Endothelial cell of umbilical vein (primary cell): ENCODE measurements at regions not wholly inside any gene's neighbourhood (a gene's known extent, or its start where the extent isn't known, plus 50 kb on each side); places are given as distances from the start of the nearest gene placed in this dataset.

Source experiments
- BruUV-seq: library from RNA; stranded (reverse); fragments of 400-500 nt; replicated peaks from 2 replicates; lab custom pipeline; 2021; lab: Mats Ljungman, UMichigan
- CTCF ChIA-PET: fragments of 300-600, 350-600 bp; sonication (Branson Sonifier 250); formaldehyde crosslinking; loops from one replicate; lab custom pipeline; 2021; ENCODE audit warnings: antibody characterized with exemption, inconsistent platforms; lab: Charles Lee
- POLR2A ChIA-PET: fragments of 300-600, 350-600 bp; sonication (Branson Sonifier 250); formaldehyde crosslinking; loops from one replicate; lab custom pipeline; 2021; ENCODE audit warnings: antibody characterized with exemption, inconsistent platforms; lab: Charles Lee
- DNase-seq: peaks from one replicate; pipeline ENCODE4 v3.0.0-alpha.2; 2011; ENCODE audit warnings: low read depth, low spot score
- FAIRE-seq: peaks from 2 replicates; lab custom pipeline; 2011; peaks lifted over from hg19 to GRCh38; lab: Jason Lieb, UNC
- H2AFZ ChIP-seq: 2 replicates; pipeline ENCODE4 v1.6.0; 2012; ENCODE audit warnings: low read depth, low read length, control low read depth, inconsistent platforms
- H3K27ac ChIP-seq: 2 replicates; pipeline ENCODE4 v1.5.1; 2011; ENCODE audit warnings: low read depth, mild to moderate bottlenecking, control low read depth, low read length, moderate library complexity; ENCODE audit not compliant: insufficient read depth
- H3K27me3 ChIP-seq, 2 experiments: 2 replicates each; pipeline versions ENCODE4 v1.6.0 to v1.6.1; 2011; ENCODE audit warnings: low read length in 2 of 2, mixed read lengths in 1 of 2; ENCODE audit not compliant: control insufficient read depth in 2 of 2, insufficient read depth in 2 of 2
- H3K36me3 ChIP-seq, 2 experiments: 2 replicates in 1 of 2; 3 replicates in 1 of 2; pipeline ENCODE4 v1.5.1; 2011; ENCODE audit warnings: low read length in 2 of 2, mild to moderate bottlenecking in 1 of 2, moderate library complexity in 1 of 2; ENCODE audit not compliant: control insufficient read depth in 2 of 2, insufficient read depth in 2 of 2; ENCODE audit errors: extremely low read depth in 1 of 2
- H3K4me1 ChIP-seq: 3 replicates; pipeline ENCODE4 v1.5.1; 2011; ENCODE audit warnings: mild to moderate bottlenecking, low read length; ENCODE audit not compliant: control insufficient read depth, insufficient read depth; ENCODE audit errors: extremely low read depth
- H3K4me2 ChIP-seq: 2 replicates; pipeline ENCODE4 v1.6.1; 2011; ENCODE audit warnings: low read length, control low read depth, mixed read lengths; ENCODE audit not compliant: insufficient read depth
- H3K4me3 ChIP-seq, 3 experiments: fragments of 200-600 bp in 1 of 3; sonication (generic), shearing (Covaris generic) in 1 of 3; replicated peaks in 1 of 3; 2 replicates each; pipeline ENCODE4 v1.5.1; 2011 to 2016; ENCODE audit warnings: control low read depth in 3 of 3, low read length in 3 of 3, mild to moderate bottlenecking in 2 of 3, inconsistent platforms in 1 of 3, low read depth in 1 of 3, moderate library complexity in 1 of 3; ENCODE audit not compliant: insufficient read depth in 1 of 3
- H3K79me2 ChIP-seq: 2 replicates; pipeline ENCODE4 v1.6.0; 2012; ENCODE audit warnings: low read length, inconsistent platforms; ENCODE audit not compliant: control insufficient read depth, insufficient read depth
- H3K9ac ChIP-seq: replicated peaks from 2 replicates; pipeline ENCODE3; 2011; ENCODE audit warnings: low read length, control low read depth; ENCODE audit not compliant: insufficient read depth; ENCODE audit errors: extremely low read depth
- H3K9me1 ChIP-seq: replicated peaks from 3 replicates; pipeline ENCODE4 v1.6.0; 2011; ENCODE audit warnings: mild to moderate bottlenecking, low read length; ENCODE audit not compliant: control insufficient read depth, insufficient read depth; ENCODE audit errors: extremely low read depth
- H3K9me3 ChIP-seq: replicated peaks from 2 replicates; pipeline ENCODE4 v1.5.1; 2012; ENCODE audit warnings: low read length, inconsistent platforms; ENCODE audit not compliant: control insufficient read depth, insufficient read depth
- H4K20me1 ChIP-seq: replicated peaks from 2 replicates; pipeline ENCODE3; 2011; ENCODE audit warnings: mild to moderate bottlenecking, low read length; ENCODE audit not compliant: control insufficient read depth, insufficient read depth; ENCODE audit errors: extremely low read depth
- CTCF ChIP-seq, 2 donors: IDR thresholded peaks; 1 replicate in 1 of 2; 2 replicates in 1 of 2; pipeline ENCODE4 v1.5.1; 2011; ENCODE audit warnings: low read length in 2 of 2, mild to moderate bottlenecking in 2 of 2, moderate library complexity in 2 of 2, control low read depth in 1 of 2, inconsistent platforms in 1 of 2, low read depth in 1 of 2; ENCODE audit not compliant: insufficient read depth in 1 of 2; ENCODE audit errors: extremely low read depth in 1 of 2
- EZH2 ChIP-seq: IDR thresholded peaks from 2 replicates; pipeline ENCODE4 v1.6.1; 2012; ENCODE audit warnings: borderline replicate concordance, low read depth, mild to moderate bottlenecking, moderate library complexity, low read length, inconsistent platforms; ENCODE audit not compliant: severe bottlenecking
- FOS ChIP-seq: IDR thresholded peaks from 2 replicates; pipeline ENCODE4 v1.6.1; 2011; ENCODE audit warnings: mild to moderate bottlenecking, low read length, moderate library complexity, borderline replicate concordance; ENCODE audit not compliant: insufficient read depth
- GATA2 ChIP-seq: IDR thresholded peaks from 2 replicates; pipeline ENCODE4 v1.7.0; 2011; ENCODE audit warnings: low read depth, mild to moderate bottlenecking, moderate library complexity, mixed read lengths, low read length; ENCODE audit not compliant: insufficient read length, insufficient read depth
- JUN ChIP-seq: IDR thresholded peaks from 2 replicates; pipeline ENCODE4 v1.6.1; 2011; ENCODE audit warnings: borderline replicate concordance, low read depth; ENCODE audit not compliant: insufficient read length, insufficient read depth
- MAX ChIP-seq: IDR thresholded peaks from 2 replicates; pipeline ENCODE4 v1.6.1; 2011; ENCODE audit not compliant: insufficient read depth, insufficient read length
- MYC ChIP-seq: IDR thresholded peaks from one replicate; pipeline ENCODE4 v1.6.1; 2011; ENCODE audit warnings: mild to moderate bottlenecking, low read depth, low read length
- POLR2A ChIP-seq: IDR thresholded peaks from 2 replicates; pipeline ENCODE4 v1.6.1; 2012; ENCODE audit warnings: low read depth, mild to moderate bottlenecking, control low read depth, low read length
- POLR2AphosphoS5 ChIP-seq: IDR thresholded peaks from 2 replicates; pipeline ENCODE4 v1.6.1; 2012; ENCODE audit warnings: low read depth, mild to moderate bottlenecking, control low read depth, low read length, moderate library complexity; ENCODE audit not compliant: insufficient read depth
- dilution Hi-C: fragments of 300-500 bp; cut with MboI; formaldehyde crosslinking; loops from one replicate; pipeline ENCODE4 v1.15.0; 2019; ENCODE audit warnings: low sequenced_read_pairs; ENCODE audit not compliant: extremely low pct_ligation_motif_present
- intact Hi-C: fragments of 100-400 bp; cut with micrococcal nuclease; formaldehyde crosslinking; loops from one replicate; pipeline ENCODE4 v1.10.0; 2022

GRCh38 chr6:91539456-91539855, 952.6 kb upstream of the MAP3K7 start:
- Histone ChIP-seq H2AFZ (no peak overlapping the region), H3K79me2 (no peaks in the 10 kb centered on the region), H3K4me2 (no peak overlapping the region), H3K36me3 (no peaks in the 10 kb centered on the region), H4K20me1 (no peaks in the 10 kb centered on the region), H3K27me3 (no peaks in the 10 kb centered on the region), H3K9ac (no peak overlapping the region), H3K4me3 (no peak overlapping the region), H3K27ac (no peak overlapping the region), H3K9me1 (no peaks in the 10 kb centered on the region), H3K4me1 (no peaks in the 10 kb centered on the region), H3K9me3 (no peaks in the 10 kb centered on the region)
- no peak for DNase-seq
- POLR2A ChIA-PET: no interaction called here
- intact Hi-C loops (loop anchor here (10.0 kb wide), 1 partner anchor 605 kb away; no protein-coding TSS in a partner anchor), dilution Hi-C loops (no loop called here)
- FAIRE-seq: no peak
- CTCF ChIA-PET: interaction anchor here (0.6 kb wide), 1 partner anchor 1093 kb away, joined by 4 read pairs; no protein-coding TSS in a partner anchor
- no peak for TF ChIP-seq MAX
- no peak for TF ChIP-seq POLR2A
- TF ChIP-seq EZH2: no peak
- no peak for TF ChIP-seq FOS
- TF ChIP-seq MYC: no peak
- no peak for TF ChIP-seq POLR2AphosphoS5
- TF ChIP-seq CTCF (IDR thresholded peaks at IDR 0.05; ENCODE audit: extremely low read depth in 1 of 2, insufficient read depth in 1 of 2, low read depth in 1 of 2, low read length in 2 of 2): no peak
- no peak for TF ChIP-seq GATA2
- TF ChIP-seq JUN: no peak
- BruUV-seq: no TSS peak
